Cardiac septum (tissue), 1 donor: ENCODE measurements at regions not wholly inside any gene's neighbourhood (a gene's known extent, or its start where the extent isn't known, plus 50 kb on each side); places are given as distances from the start of the nearest gene placed in this dataset.
"Not testable (repeated sequence)": the region's sequence is repeated elsewhere in the genome, so short reads cannot be mapped to it uniquely, and the experiment has no call there.

ENCODE experiments used
- DNase-seq: peaks from one replicate; pipeline ENCODE4 v3.0.0-alpha.2; 2020; ENCODE audit warnings: low spot score
- intact Hi-C: fragments of 100-400 bp; cut with DNase I; formaldehyde crosslinking; loops from one replicate; pipeline ENCODE4 v1.14.0; 2022
- donor health status: DM: no; HTN: no; CAD: no.

- intact Hi-C loops: not testable (repeated sequence)
These were observed 124.3 kb downstream of the PTCHD1 start for GRCh38 chrX:23458957-23459356.

DNA sequence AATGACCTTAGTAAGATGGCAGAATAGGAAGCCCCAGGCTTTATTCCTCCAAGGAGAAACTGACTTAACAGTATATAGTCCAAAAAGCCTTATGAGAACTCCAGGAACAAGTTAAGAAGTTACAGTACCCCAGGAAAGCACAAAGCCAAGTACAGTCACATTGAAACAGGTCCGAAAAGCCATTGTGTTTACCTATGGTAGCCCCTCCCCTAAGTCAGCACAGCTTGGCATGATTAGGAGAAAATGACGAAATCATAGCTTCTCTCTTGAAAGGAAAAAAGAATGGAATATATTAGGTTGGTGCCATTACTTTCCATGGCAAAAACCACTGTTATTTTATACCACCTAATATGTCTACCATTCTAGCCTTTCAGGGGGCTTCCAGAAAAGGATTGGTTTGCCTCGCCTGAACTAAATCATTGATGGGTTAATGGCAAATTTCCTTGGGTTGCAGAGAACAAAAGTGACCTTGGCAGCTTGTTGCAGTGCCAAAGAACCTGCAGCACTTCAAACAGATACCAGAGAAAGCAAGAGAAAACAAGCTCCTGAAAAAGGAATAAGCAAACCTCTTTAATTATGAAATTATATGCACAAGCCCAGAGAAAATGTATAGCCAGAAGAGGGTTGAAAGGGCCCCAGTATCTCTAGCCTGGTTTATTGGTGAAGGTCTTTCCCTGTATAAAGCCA is 130.6 kb downstream of the PTCHD1 start:
- intact Hi-C loops: no loop called here

More at GRCh38 chrX:23458957-23459356, 124.3 kb downstream of the PTCHD1 start:
- DNase-seq: not testable (repeated sequence)

DNA sequence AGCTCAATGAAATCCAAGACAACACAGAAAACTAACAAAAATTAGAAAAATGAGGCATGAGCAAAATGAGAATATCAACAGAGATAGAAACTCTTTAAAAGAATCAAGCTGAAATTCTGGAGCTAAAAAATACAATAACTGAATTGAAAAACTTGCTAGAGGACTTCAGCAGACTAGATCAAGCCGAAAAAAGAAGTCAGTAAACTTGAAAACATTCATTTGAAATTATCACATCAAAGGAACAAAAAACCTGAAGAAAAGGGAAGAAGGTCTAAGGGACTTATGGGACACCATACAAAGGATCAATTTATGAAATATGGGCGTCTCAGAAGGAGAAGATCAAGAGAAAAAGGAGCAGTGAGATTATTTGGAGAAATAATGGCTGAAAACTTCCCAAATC is 131.3 kb downstream of the PTCHD1 start:
- intact Hi-C loops: no loop called here
- no peak for DNase-seq

More for the DNA sequence above, 130.6 kb downstream of the PTCHD1 start:
- no peak for DNase-seq

DNA sequence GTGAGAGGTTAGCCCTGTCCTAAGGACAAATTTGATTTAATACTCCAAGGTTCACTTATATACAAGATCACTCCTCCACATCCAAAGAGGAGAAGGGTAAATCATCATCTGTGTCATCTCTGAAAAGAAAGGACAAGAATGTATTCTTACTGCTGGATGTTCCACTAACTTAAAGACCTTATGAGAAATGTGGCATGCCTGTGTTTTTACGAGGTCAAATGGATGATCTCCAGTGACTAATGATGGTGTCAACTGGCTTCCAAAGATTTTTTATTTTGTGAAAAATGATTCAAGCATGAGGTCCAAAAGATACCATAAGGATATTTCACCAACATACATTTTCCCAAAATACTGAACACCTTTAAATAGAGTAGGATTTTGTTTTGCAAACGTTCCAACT is 143.4 kb downstream of the PTCHD1 start:
- DNase-seq: no peak
- intact Hi-C loops: no loop called here

GRCh38 chrX:23478561-23478960 is 143.9 kb downstream of the PTCHD1 start:
- DNase-seq: no peak
- intact Hi-C loops: no loop called here

GRCh38 chrX:23482561-23482960 is 147.9 kb downstream of the PTCHD1 start:
- intact Hi-C loops: no loop called here
- no peak for DNase-seq

DNA sequence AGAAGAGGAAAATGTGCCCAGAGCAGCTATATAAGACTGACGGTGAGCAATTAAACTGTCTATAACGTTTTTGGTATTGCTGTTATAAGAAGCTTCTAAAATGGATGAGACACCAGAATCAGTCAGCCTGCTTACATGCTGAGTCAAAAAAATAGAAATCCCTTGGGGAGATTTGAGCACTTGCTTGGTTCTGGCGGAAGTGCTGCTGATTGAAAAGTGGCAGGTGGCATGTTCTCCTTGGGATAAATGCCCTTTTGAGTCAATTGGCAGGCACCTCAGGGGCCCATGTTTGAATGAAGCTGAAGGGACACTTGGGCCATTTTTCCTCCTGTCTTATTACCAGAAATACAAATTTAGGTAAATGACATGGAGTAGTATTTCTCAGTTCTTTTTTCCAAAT is 148.7 kb downstream of the PTCHD1 start:
- no peak for DNase-seq

DNA sequence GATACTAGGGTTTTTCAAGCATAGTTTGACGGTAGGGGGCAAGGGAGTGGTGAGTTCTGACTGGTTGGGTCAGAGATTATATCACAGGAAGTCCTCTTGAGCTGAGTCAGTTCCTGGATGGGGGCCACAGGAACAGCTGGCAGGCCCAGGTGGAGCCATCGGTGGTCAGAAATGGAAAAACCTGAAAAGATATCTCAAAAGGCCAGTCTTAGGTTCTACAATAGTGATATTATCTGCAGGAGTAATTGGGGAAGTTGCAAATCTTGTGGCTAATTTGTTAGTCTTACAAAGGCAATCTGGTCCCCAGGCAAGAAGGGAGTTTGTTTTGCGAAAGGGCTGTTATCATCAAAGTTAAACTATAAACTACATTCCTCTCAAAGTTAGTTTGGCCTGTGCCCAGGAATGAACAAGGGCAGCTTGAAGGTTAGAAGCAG is 159.3 kb downstream of the PTCHD1 start:
- intact Hi-C loops: no loop called here
- no peak for DNase-seq

More for the DNA sequence above, 148.7 kb downstream of the PTCHD1 start:
- intact Hi-C loops: no loop called here

GRCh38 chrX:23494741-23495140 is 160.1 kb downstream of the PTCHD1 start:
- intact Hi-C loops: no loop called here
- no peak for DNase-seq

DNA sequence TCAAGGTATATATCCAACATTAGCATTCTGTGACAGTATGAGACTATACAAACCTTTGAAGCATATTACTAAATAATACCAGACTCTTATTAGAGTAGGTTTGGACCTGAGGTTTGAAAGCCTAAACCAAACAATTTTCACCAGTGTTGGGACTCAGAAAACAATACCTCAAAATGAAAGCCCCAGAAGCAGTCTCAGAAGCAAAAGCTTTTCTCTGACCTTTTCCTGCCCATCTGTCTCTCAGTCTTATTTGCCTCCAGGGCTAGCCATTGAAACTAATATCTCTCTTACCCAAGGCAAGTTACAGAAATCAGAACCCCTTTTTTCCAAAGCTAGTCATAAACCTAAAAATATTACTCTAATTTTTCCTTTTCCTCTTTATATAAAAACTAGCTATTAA is 163.3 kb downstream of the PTCHD1 start:
- intact Hi-C loops: no loop called here
- DNase-seq: no peak

GRCh38 chrX:23501974-23502373 is 165.3 kb upstream of the PRDX4 start:
- intact Hi-C loops: no loop called here
- DNase-seq: no peak

GRCh38 chrX:23503835-23504539 is 163.3 kb upstream of the PRDX4 start:
- intact Hi-C loops: no loop called here
- no peak for DNase-seq

GRCh38 chrX:23504540-23504884 is 162.8 kb upstream of the PRDX4 start:
- intact Hi-C loops: no loop called here

GRCh38 chrX:23504895-23505294 is 162.4 kb upstream of the PRDX4 start:
- no peak for DNase-seq
- intact Hi-C loops: no loop called here

More at GRCh38 chrX:23504540-23504884, 162.8 kb upstream of the PRDX4 start:
- no peak for DNase-seq

DNA sequence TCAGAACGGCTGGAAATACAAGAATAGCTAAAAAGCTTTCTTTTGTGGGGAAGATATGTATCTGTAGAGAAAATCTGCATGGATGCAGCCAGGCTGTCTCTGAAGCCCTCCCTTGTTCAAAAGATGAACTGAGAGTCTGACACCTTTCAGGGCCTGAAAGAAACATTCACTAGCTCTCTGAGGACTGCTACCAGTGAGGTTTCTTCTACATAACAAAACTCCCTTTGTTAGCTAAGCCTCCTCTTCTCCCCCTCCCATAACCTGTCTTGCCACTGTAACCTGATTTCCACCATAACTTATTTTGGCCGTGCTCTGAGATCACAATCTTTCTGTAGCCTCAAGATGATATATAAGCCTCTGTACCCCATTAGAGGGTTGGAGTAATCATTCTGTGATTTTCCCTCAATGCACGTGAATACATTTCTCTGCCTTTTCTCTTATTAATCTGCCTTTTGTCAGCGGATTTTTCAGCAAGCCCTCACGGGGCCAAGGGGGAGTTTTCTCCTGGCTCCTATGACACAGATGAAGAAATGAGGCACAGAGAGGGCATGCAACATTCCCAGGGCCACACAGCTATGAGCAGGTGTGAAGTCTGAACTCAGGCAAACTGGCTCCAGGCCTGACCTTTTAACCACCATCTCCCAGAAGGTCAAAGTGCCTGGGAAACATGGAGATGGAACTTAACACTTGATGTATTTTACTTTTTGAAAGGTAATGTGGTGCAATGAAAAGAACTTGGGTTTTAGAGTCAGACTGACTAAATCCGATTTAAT is 161.6 kb upstream of the PRDX4 start:
- no peak for DNase-seq
- intact Hi-C loops: no loop called here

DNA sequence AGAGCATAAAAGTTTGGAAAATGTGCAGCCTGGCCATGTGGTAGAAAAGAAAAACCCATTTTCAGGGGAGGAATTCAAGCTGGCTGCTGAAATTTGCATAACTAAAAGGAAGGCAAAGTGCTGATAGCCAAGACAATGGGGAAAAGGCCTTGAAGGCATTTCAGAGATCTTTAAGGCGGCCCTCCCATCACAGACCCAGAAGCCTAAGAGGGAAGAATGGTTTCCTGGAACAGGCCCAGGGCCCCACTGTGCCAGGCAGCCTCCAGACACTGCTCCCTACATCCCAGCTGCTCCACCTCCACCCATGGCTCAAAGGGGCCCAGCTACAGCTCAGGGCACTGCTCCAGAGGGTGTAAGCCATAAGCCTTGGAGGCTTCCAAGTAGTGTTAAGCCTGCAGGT is 158.0 kb upstream of the PRDX4 start:
- DNase-seq: no peak
- intact Hi-C loops: no loop called here

- intact Hi-C loops: no loop called here
- no peak for DNase-seq
These were observed 155.5 kb upstream of the PRDX4 start for GRCh38 chrX:23511793-23512192.

DNA sequence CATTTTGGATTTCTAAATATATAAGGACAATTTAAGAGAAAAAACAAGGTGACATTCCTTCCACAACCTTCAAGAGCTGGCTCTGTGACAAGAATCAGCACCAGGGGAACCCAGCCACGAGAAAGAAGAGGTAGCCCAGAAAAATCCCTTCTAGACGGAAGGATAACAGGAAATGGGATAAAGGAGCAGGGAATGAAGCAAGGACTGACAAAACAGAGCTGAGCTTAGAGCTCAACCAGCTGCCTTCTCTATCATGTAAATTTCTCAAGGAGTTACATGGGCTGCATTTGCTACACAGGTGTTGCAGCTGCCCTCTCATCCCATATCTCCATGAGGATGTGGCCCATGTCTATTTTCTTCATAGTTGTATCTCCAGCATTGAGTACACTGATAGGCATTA is 154.2 kb upstream of the PRDX4 start:
- no peak for DNase-seq
- intact Hi-C loops: no loop called here

GRCh38 chrX:23514082-23514481 is 153.2 kb upstream of the PRDX4 start:
- no peak for DNase-seq
- intact Hi-C loops: no loop called here

- intact Hi-C loops: no loop called here
- DNase-seq: no peak
These were observed 152.3 kb upstream of the PRDX4 start for GRCh38 chrX:23515028-23515427.
